Stimulated activated CD4-positive, alpha-beta T cell treated with anti-CD3 and anti-CD28 coated beads, Interleukin-1b, Interleukin-23, amount 100 ng/mL, for 48 hours (primary cell): ENCODE measurements at regions not wholly inside any gene's neighbourhood (a gene's known extent, or its start where the extent isn't known, plus 50 kb on each side); places are given as distances from the start of the nearest gene placed in this dataset.
"Not testable (repeated sequence)": the region's sequence is repeated elsewhere in the genome, so short reads cannot be mapped to it uniquely, and the experiment has no call there.

ENCODE experiments used
- DNase-seq: peaks from one replicate; pipeline ENCODE4 v3.0.0-alpha.2; 2020

- no peak for DNase-seq
Measured at GRCh38 chr4:177957596-177958360, 515.5 kb upstream of the AGA start.

GRCh38 chr4:177960566-177960965, 518.3 kb upstream of the AGA start:
- DNase-seq = no peak

- no peak for DNase-seq
Measured at GRCh38 chr4:177961761-177962380, 519.6 kb upstream of the AGA start.

- DNase-seq = no peak
Measured at GRCh38 chr4:177964061-177964460, 521.8 kb upstream of the AGA start.

- no peak for DNase-seq
Measured at GRCh38 chr4:177964693-177965168, 522.5 kb upstream of the AGA start.

GRCh38 chr4:177967328-177967727, 525.1 kb upstream of the AGA start:
- no peak for DNase-seq

- DNase-seq = no peak
Measured at GRCh38 chr4:177968817-177969442, 526.7 kb upstream of the AGA start.

- DNase-seq = no peak
Measured at GRCh38 chr4:177974461-177974860, 532.2 kb upstream of the AGA start.

- no peak for DNase-seq
Measured at GRCh38 chr4:177975315-177975987, 533.2 kb upstream of the AGA start.

GRCh38 chr4:177986236-177986635, 544.0 kb upstream of the AGA start:
- no peak for DNase-seq

GRCh38 chr4:177987896-177988295, 545.7 kb upstream of the AGA start:
- no peak for DNase-seq

- DNase-seq = no peak
Measured at GRCh38 chr4:177989503-177990201, 547.4 kb upstream of the AGA start.

- no peak for DNase-seq
Measured at GRCh38 chr4:178003098-178003657, 560.9 kb upstream of the AGA start.

GRCh38 chr4:178010596-178010995, 568.4 kb upstream of the AGA start:
- no peak for DNase-seq

GRCh38 chr4:178015046-178015445, 572.8 kb upstream of the AGA start:
- not testable (repeated sequence) for DNase-seq

- no peak for DNase-seq
Measured at GRCh38 chr4:178026999-178027398, 584.8 kb upstream of the AGA start.

GRCh38 chr4:178027796-178028195, 585.6 kb upstream of the AGA start:
- no peak for DNase-seq

- no peak for DNase-seq
Measured at GRCh38 chr4:178028481-178028880, 586.2 kb upstream of the AGA start.

GRCh38 chr4:178037459-178038214, 595.4 kb upstream of the AGA start:
- DNase-seq = no peak

- no peak for DNase-seq
Measured at GRCh38 chr4:178056996-178057395, 614.8 kb upstream of the AGA start.

- no peak for DNase-seq
Measured at GRCh38 chr4:178063568-178063967, 621.3 kb upstream of the AGA start.
